NCI-H2227 (cell line): ENCODE measurements at regions not wholly inside any gene's neighbourhood (a gene's known extent, or its start where the extent isn't known, plus 50 kb on each side); places are given as distances from the start of the nearest gene placed in this dataset.

ENCODE experiments used
- DNase-seq: peaks from one replicate; lab custom pipeline; 2025; ENCODE audit not compliant: unreplicated experiment; lab: John Stamatoyannopoulos, UW

- DNase-seq, result no peak
Measured at GRCh38 chr6:5946701-5947100, 60.0 kb downstream of the NRN1 start.

DNA sequence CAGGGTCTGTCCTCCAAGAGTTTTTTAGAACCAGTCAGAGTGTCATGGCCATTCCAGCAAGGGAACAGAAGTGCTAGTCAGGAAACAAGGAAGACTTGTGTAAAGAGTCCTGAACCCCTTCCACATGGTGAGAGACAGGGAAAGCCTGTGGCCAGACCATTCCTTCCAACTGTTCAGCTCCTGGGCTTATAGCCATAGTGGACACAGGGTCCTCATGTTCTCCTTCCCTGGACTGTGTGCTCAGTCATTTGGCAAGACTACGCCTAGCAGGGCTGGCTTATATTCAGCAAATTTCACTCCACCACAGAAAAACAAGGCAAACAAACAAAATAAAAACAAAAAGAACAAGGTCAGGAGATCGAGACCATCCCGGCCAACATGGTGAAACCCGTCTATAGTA, 60.5 kb downstream of the NRN1 start:
- no peak for DNase-seq

DNA sequence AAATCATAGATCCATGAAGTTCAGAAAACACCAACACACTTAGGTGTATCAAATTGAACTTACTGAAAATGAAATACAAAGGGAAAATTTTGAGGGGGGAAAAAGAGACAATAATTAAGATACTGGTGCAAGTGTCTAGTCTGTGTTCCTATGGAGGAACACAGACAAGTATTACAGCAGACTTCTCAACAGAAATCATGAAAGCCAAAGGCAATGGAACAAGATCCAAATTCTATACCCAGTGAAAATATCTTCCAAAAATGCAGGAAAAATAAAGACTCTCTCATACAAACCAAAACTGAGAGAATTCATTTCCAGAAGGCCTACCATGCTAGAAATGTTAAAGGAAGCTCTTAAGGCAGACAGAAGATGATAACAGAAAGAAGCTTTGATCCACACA, 63.1 kb downstream of the NRN1 start:
- DNase-seq, result no peak

DNA sequence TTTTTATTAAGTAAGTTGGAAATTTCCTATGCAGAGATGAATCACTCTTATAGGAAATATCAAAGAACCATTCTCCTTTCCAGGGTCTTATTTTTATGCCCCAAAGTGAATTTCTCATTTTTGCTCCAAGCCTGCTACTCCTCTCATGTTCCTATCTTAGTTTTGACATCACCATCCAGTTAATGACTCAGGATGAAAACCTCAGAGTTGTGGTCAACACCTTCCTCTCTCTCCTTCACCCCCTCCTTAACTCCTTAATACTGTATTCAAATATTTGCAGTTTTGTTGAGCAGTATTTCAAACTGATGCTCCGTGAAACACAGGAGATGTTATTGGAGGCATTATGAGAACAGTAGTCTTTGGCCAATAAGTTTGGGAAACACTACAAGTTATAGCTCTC, 64.1 kb downstream of the NRN1 start:
- no peak for DNase-seq

DNA sequence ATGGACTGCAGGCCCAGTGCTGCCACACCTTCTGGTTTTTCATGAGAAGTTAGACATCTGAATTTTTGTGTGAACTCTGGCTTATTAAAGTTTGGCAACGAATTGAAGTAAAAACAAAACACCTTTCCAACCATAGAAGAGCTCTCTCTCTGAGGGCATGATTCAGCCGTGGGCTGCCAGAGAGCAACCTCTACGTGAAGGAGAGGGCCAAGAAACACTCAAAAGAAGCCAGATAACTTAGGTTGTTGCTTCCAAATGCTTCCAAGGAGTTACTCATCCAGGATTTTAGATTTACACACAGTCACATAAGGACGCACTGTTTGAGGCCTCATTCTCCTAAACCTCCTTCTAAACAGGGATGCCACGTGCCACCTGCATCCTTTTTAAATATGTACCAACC, 65.5 kb downstream of the NRN1 start:
- no peak for DNase-seq

GRCh38 chr6:5938934-5939333, 67.8 kb downstream of the NRN1 start:
- no peak for DNase-seq

DNA sequence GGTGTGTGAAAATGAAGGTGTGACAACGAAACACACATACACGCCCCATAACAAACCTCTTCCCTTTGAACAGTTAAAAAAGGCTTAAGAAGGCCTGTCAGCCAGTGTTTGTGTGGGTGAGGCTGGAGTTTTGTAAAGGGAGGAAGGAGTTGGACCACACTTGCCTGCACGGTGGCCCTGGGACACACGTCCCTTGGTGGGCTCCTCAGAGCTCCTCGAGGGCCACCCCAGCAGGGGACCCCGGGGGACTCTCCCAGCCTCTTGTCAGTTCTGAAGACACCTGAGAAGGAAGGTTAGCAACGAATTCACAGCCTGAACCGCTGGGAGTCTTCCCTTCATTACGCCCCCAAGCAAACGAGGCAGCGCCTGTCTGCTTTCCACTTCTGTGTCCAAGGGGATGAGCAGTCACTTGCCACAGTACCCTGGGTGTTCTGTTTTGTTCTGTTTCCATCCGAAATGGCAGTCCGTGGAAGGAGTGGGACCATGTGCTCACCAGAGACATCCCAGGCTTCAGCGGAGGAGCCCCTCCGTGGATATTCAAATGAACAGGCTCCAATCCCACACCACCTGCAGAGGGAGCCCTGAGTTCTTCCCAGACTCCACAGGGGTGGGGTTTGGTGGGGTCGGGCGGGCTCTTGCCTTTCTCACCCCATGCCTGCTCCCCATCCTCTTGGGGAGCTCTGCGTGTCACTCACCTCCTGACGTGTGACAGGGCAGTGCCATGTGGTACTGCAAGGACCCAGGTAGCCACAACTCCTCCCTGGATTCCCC, 68.6 kb downstream of the NRN1 start:
- no peak for DNase-seq

DNA sequence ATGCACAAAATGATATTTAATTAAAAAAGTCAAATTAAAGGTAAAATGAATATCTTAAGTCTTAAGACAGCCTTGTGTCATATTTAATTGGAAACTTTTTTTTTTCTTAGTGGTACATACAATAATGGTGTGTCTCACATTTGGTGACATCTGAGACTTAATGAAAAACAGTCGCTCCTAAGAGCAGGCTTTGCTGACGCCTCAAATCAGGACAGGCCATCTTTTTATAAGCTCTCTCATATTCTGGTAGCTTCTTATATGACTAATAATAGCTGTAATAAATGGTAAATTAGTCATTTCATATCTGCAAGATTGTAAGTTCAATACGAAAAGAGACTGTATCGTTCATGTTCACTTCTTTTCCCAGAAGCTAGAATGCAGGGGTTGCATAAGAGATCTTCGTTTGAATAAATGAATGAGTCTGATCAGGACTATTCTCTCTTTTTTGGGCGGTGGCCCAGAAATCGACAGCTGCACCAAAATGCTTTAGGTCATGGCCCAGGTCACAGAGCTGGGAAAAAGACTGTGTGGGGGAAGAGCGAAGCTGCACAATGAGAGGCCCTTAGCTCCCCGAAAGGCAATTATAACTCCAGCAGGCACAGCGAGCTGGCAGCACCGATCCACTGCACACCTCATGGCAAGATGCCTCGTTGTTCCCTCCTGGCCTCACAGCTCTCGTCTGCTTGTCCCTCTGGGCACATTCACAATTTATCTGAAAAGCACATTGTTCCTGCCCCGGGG, 69.4 kb downstream of the NRN1 start:
- no peak for DNase-seq

GRCh38 chr6:5936631-5937030, 70.1 kb downstream of the NRN1 start:
- no peak for DNase-seq

DNA sequence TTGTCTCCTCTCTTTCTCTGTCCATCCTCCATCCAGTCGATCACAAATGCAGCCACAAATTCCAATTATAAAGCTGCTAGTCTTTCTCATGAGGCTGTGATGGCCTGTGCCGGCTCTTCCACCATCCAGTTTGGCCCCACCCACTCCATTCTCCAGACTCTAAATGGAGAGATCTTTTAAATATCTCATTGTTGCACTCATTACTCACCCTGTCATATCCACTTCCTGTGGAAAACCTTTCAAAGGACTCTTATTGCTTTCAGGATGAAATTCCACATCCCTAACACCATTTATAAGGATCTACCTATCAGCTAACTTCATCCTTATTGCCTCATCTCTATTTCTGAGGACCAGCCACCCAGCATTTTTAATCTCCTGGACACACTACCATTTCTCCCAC, 70.6 kb downstream of the NRN1 start:
- no peak for DNase-seq

- DNase-seq, result no peak
Measured at GRCh38 chr6:5930968-5931367, 75.8 kb downstream of the NRN1 start.

GRCh38 chr6:5930143-5930770, 76.5 kb downstream of the NRN1 start:
- DNase-seq, result no peak

DNA sequence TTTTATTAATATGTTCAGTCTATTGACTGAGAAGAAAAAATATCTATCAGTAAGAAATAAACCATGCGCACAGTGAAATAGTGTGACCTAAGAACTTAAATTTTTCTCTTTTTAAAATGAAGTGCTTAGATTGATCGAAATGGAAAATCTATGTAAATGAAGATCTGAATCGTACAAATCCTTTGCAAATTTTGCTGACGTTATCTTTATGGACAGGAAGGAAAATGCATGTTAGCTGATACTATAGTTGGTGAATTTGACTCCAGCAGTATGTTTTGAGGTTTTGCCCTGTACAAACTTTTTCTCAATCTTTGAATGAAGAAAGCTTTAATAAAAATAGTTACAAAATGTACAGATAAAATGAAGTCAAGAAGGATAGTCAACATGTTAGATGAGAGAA, 82.9 kb downstream of the NRN1 start:
- DNase-seq, result no peak

- DNase-seq, result no peak
Measured at GRCh38 chr6:5922230-5922629, 84.5 kb downstream of the NRN1 start.

DNA sequence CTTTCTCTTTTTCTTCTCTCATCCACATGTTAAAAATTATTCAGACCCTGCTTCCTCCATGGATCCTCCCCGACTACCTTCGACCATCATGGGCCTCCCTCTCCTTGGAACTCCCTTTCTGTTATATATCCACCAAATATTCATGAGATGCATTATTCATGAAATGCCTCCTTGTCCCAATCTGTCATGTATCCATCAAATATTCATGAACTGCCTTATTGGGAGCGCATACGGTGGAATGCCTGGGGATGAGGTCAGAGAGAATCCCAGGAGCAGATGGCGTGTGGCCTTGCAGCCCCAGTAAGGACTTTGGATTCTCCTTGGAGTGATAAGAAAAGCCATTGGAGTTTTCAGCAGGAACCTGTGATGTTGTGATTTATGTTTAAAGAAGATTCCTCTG, 97.0 kb downstream of the NRN1 start:
- no peak for DNase-seq

DNA sequence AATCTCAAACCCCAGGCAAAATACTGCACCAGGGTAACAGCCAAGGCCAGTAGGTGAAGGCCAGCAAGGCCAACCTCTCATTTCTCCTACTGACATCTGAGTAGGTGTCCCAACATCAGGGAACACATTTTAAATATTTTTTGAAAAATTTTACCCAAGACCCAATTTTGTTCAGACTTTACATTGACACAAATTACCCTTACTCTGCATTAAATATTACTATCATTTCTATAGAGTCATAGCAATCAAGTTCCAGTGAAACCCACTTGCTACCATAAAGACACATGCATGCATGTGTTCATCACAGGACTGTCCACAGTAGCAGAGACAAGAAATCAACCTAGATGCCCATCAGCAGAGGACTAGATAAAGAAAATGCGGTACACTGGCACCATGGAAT, 99.9 kb downstream of the NRN1 start:
- no peak for DNase-seq

DNA sequence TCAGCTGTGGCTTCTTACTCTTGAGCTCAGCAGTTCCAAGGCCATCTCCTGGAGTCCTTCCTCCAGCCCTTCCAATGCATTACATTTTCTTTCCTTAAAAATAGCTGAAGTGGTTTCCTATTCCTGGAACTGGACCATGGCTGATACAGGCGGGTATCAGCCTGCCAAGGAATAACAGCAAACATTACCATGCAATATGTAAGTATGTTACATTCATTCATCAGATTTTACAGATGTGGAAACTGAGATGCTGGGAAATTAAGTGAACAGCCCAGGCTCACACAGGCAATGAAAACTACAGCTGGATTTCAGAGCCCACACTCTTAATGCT, 100.4 kb downstream of the NRN1 start:
- DNase-seq, result no peak

GRCh38 chr6:5905431-5906339, 101.0 kb downstream of the NRN1 start:
- no peak for DNase-seq

- no peak for DNase-seq
Measured at GRCh38 chr6:5904532-5904931, 102.2 kb downstream of the NRN1 start.

DNA sequence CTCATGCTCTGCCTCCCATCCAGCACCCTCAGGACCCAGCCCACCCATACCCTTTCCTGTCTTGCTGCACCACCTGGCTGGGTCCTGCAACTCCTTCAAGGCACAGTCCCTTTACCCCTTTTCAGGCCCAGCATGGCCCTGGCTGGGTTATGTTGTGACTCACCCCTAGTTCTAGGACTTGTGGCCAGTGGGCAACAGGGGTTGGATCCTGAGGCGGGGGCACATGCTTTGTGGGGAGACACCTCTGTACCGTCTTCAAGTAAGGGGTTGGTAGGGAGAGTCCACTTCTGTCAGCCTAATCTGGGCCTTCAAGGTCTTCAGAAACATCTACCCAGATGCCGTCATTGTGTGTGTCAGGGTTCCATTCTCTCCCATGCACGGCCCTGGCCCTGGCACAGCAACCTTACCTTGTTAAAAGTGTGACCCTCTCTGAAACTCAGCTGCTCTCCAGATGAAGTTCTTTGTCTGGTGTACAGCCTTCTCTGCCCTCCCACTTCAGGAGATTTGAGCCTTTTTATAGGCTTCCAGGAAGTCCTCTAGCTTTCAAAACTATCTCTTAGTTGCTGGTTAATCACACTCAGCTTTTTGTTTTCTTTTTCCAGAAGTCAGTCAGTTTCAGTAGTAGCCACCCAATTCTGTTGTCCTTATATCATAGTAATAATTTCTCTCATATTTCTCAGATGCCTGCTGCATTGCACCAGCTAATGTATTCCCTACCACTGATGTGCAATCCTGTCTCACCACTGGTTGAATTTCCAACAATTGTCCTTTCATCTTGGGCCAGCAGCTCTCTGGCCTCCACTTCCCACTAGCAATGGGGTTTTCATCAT, 107.3 kb downstream of the NRN1 start:
- DNase-seq, result no peak

- DNase-seq, result no peak
Measured at GRCh38 chr6:5898563-5898962, 108.2 kb downstream of the NRN1 start.
